GM21360 (cell line): ENCODE measurements at regions not wholly inside any gene's neighbourhood (a gene's known extent, or its start where the extent isn't known, plus 50 kb on each side); places are given as distances from the start of the nearest gene placed in this dataset.

Source experiments
- ATAC-seq: cut with Tn5 transposase; IDR thresholded peaks from one replicate; pipeline ENCODE4 v1.9.1; 2021; ENCODE audit warnings: mild to moderate bottlenecking, moderate library complexity; ENCODE audit not compliant: unreplicated experiment

DNA sequence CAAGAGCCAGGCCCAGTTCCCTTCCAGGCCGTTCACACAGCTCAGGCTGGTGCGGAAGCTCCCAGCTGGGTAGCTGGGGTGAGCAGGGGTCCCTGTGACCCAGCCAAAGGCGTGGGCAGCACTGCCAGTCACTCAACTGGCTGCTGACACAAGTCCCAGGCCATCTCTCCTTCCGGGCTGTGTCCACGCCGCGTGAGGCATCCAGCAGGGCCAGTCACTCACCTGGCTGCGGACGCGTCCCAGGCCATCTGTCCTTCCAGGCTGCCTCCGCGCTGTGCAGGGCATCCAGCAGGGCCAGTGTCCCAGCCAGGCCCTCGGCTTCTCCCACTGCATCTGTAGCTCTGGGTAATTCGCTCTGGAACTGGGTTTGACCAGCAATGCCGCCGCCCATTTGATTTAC lies 184.2 kb downstream of the BRD1 start:
- no peak for ATAC-seq

DNA sequence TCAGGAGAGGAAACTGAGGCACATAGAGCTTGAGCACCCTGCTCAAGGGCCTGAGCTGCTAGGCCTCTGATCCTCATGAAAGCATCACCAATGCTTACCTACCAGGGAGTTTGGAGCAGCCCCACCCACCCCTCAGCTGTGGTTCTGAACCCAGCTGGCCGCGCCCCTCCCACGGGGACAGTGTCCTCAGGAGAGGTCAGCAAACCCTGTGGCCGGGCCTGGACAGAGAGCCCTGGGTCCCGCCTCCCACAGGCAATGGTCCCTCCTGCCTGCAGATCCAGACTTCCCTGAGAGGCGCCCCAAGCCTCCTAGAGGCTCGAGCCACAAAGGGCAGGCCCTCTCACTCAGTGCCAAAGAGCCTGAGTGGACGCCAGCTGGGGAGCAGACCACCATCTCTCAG lies 184.9 kb downstream of the BRD1 start:
- no peak for ATAC-seq

DNA sequence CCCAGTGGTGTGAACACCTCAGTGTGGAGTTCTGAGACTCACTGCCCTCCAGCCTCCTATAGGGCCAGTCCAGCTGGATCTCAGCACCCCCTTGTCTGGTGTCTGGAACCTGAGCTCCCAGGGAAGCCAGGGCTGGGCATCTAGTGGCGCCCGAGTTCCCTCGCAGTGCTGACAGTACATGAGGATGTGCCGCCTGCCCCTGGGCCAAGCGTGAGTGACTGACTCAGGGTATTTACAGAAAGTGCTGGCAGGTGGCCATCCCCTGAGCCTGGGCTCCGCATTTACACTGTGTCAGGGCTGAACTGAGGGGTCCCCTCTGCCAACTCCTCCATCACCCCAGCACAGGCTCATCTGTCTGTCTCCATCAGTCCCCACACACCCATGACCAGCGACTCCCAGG lies 185.3 kb downstream of the BRD1 start:
- no peak for ATAC-seq

DNA sequence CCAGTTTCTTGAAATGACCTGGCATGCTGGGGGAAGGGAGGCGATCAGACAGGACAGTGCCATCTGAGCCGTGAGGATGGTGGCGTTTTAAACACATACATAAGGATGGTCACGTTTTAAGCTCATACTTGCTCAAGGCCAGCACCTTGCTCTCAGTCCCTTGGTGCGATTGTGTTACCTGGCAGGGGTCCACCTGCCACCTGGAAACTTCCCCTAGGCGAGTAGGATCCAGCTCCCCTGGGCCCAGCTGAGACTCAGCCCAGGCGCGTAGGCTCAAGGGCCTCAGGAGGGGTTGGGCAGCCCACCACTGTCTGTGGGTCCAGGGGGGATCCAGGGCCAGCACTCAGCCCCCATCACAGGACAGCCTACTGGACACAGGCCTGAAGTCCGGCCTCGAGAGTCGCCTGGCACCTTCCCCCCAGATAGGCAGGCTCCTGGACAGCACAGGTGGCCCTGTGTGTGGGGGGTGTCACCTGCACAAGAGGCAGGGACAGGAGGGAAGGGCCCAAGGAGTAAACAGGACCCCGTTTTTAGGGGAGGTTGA lies 185.8 kb downstream of the BRD1 start:
- ATAC-seq = no peak

DNA sequence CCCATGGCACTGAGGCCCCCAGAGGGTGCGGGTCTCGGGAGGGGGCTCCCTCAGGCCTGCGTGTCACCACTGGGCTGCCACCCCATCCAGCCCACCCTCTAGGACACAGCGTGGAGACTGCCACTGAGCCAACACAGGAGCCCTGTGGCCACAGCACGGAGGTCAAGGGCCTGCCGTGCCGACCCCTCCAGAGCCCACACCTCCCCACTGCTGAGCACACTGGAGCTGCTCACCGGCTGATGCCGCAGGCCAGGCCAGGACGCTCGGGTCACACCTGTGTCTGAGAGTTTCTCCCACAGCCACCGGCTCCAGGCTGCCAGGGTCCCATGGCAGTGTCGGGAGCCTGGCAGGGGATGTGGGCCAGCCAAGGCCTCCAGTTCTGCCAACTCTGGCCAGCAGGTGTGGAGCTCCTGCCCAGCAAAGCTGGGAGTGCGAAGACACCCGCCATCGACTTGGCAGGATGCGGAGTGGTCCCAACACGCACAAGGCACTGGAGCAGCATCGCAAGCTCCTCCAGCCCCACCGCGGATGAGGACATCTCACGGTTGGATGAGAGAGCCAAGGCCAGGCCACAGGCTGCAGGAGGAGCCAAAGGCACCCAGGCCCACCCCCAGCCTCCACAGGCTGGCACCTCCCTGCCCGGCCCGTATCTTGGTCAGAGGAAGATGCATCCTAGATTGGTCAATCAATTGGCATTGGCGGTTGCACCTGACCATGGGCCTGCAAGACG lies 187.1 kb downstream of the BRD1 start:
- no peak for ATAC-seq

DNA sequence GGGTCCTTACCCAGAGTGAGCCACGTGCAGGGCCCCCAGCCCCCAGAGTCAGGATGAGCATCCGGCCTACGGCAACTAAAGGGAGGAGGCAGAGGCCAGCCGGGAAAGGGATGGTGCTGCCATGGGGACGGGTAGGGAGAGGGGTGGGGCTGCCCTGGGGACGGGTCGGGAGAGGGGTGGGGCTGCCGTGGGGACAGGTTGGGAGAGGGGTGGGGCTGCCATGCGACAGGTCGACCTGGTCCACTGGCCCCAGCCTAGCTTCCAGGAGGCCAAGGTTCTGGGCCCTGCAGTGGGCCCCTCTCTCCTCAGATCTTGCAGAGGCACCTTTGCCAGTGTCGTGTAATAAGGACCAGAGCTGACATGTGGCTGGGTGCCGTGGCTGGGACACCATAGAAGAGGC lies 187.7 kb downstream of the BRD1 start:
- no peak for ATAC-seq

DNA sequence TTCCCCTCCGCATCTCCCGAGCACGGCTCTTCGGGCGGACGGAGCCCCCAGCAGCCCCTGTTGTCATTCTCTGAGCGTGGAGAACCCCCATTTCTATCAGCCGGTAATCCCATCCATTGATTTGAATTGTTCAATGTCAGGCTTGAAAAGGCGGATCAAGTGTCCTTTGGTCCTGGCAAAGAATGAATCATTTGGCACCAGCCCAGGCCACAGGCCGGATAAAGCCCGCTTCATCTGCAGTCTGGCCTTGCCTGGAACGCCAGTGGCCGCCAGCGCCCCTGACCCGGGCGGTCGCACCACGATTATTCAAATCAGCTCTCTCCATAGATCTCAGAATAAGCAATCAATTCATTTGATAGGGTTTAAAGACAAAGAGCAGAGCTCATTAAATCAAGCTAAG lies 188.9 kb downstream of the BRD1 start:
- ATAC-seq = no peak

DNA sequence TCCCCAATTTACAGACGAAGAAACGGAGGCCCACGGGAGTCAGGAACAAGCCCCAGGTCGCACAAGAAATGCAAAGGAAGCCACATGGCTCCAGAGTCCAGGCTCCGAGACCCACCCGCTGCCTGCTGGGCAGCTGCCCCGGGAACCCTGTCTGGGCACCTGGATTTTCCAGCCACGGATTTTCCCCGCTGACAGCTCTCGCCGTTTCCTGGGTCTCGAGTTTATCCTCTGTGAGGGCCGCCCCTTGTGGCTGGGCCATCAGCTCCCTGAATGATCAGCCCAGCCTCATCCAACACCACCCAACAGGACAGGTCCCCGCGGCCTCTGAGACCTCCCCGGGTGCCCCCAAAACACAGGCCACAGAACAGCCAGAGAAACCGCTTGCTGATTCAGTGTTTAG lies 189.7 kb downstream of the BRD1 start:
- ATAC-seq = no peak

DNA sequence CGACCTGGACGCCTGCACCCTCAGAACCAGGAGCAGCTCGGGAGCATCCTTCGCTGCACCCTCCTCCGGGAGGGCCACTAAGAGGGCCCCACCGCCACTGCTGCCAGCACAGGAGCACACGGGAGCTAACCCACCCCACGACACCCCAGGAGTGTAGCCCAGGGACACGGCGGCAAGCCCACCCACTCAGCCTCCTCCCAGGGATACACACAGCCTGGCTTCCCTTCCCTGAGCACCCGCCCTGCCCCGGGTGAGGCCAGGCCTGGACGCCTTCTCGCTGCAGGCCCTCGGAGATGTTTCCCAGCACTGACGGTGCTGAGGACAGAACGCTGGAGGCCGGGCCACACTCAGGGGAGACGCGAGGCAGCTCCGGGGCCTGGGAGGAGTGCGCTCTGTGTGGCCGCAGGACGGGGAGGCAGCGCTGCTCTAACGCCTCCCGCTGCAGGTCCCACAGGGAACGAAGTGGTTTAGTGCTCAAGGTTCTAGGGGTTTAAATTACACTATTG lies 190.4 kb downstream of the BRD1 start:
- no peak for ATAC-seq

DNA sequence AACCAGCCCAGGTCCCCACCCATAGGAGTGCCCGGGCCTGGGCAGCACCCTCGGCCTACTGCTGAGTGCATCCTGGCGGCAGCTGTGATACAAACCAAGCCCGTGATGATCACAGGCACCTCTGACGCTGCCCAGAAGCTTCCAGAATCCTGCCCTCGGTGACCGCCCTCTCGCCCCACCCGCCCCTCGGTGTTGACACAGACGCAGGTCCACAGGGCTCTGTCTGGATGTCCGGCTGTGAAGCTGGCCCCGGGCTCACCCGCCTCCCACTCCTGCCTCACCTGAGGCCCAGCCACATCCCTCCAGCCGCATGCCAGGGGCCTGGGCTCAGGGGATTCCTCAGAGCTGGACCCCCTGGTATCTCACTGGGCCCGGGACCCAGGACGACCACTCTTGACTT lies 191.0 kb downstream of the BRD1 start:
- ATAC-seq = no peak

DNA sequence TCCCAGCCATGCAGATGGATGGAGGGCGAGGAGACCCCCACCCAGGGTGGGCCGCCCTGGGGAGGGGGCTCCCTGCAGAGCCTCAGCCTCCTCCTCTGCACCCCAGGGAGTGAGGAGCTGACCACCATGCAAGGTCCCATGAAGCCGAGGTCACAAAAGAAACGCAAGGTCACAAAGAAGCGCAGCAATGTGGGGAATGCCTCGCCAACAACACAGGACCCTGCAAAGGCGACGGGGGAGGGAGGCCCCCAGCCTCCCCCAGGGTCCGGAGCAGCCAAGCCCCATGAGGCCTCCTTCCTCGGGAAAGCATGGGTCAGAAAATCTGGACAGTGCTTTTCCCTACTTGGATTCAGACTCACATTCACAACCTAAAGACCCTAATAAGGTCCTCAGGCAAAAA lies 191.5 kb downstream of the BRD1 start:
- no peak for ATAC-seq

DNA sequence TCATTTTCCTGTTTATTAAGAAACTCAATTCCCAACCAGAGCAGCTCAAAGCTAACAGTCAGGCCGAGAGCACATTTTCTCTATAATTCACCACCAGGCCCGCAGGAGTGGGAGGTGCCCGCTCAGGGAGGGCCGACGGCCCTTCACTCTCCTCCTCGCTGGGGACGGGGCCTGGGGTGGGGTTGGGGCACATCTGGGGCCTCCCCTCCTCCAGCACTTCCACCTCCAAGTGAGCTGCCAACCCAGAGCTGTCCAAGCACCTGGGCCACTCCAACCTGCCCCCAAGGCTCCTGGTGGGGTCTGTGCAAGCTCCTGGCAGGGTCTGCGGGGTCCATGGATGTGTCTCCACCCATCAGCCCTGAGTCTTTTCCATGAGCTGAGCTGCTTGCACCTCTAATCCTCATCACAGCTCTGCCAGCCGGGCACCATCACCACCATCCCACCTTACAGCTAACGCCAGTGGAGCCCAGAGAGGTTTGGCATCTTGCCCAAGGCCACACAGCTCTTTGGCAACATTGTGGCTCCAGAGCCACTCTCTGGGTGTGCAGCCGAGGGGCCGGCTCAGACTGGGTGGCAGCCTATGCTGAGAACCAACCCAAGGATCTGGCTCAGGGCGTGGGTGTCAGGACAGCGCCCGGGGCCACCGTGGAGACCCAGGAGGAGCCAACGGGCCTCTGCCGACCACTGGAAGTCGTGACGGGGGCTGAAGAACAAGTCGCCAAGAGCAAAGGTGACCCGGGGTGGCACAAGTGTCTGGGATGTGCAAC lies 193.5 kb downstream of the BRD1 start:
- ATAC-seq = no peak

DNA sequence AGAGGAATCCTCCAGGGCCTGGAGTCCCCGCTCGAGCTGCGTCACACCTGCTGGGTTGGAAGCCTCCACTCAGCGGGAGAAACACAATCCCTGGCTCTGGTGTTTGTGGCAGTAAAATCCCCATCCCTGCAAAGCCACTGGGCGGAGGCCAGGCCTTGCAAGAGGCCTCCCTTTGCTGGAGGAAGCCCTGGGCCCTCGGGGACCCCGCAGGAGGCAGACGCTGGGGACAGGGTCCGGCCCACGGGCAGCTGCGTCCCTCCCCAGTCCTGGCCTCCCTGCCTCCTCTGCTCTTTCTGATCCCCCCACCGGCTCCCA lies 194.7 kb downstream of the BRD1 start:
- no peak for ATAC-seq

DNA sequence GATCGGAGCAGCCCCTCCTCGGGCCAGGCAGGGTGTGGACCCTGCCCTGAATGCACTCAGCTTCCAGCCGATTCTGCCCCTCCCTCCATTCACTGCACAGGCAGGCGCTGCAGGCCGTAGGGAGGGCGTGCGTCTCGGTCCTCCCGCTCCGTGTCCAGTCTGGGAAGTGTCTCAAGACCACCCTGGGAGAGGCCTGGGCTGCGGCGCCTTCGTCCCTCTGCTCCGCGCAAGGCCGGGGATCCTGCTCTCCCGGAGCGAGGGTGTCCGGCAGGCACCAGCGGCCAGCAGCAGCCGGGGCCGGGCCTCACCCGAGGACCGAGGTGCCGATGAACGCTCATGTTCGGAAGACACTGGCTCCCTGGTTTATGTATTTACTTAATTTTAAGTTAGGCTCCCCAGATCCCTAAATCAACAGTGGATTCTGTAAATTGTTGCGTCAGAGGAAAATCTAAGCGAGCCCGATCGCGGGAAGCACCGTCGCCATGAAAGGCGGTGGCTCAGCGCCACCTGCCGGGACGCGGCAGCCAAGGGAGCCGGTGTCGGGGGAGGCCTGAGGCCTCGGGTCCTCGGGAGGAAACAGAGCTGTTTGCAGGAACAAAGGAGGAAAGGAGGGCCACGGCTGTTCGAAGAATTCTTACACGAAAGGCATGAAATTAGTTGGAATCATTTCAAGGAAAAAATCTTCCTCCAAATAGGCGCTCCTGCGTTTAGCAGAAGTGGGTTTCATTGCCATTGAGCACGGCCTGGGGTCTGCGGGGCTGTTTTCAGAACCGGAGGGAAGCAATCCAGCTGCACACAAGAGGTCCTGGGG lies 195.3 kb downstream of the BRD1 start:
- ATAC-seq = no peak

DNA sequence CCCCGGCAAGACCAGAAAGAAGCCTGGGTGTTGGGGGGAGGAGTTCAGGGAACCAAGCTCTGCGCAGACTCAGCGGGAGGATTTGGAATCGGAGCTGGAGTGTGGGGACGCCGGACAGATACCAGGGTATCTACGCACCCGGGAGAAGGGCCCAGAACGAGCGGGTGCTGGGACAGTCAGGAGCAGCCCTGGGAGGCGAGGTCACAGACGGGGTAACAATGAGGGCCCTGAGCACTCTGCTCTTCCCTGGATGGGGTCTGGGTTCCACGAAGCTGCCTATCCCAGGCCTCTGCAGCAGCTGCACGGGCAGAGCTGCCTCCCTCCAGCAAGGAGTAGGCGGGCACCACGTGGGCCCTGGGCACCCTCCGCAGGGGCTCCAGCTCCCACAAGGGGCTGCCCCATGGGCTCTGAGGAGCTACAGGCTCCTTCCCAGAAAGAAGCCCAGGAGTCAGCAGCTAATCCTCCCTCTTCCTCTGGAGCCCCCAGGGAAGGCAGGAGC lies 197.2 kb downstream of the BRD1 start:
- no peak for ATAC-seq

DNA sequence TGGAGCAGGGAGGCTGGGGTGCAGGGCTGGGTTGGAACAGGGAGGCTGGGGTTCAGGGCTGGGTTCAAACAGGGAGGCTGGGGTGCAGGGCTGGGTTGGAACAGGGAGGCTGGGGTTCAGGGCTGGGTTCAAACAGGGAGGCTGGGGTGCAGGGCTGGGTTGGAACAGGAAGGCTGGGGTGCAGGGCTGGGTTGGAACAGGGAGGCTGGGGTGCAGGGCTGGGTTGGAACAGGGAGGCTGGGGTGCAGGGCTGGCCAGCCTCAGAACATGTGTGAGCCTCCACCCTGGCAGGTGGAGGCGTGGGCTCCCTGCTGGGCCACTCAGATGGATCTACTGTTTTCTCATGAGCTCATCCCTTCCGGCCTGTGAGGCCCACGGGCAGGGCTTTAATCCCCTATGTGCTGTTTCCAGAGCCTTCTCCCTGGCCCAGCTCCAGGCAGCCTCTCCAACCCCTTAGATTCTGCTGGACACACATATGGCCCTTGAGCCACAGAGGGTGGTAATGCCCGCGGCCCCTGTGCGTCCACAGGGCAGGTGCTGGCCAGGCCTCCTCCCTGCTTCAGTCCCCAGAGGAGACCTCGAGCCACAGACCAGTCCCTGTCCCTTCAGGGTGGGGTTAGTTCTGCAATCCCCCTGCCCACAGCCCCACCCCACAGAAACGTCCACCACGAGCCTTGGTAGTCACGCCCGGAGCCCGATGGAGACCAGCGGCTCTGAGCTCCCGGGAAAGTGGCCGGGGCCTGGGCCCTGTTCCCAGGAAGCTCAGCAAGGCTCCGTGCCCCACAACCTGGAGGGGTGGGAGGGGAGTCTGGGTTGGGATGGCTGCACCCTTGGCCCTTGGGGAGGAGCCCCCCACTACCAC lies 197.9 kb downstream of the BRD1 start:
- no peak for ATAC-seq

DNA sequence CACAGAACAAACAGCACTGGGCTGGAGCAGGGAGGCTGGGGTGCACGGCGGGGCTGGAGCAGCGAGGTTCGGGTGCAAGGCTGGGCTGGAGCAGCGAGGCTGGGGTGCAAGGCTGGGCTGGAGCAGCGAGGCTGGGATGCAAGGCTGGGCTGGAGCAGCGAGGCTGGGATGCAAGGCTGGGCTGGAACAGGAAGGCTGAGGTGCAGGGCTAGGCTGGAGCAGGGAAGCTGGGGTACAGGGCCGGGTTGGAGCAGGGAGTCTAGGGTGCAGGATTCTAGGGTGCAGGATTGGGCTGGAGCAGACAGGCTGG lies 198.5 kb downstream of the BRD1 start:
- ATAC-seq = no peak

DNA sequence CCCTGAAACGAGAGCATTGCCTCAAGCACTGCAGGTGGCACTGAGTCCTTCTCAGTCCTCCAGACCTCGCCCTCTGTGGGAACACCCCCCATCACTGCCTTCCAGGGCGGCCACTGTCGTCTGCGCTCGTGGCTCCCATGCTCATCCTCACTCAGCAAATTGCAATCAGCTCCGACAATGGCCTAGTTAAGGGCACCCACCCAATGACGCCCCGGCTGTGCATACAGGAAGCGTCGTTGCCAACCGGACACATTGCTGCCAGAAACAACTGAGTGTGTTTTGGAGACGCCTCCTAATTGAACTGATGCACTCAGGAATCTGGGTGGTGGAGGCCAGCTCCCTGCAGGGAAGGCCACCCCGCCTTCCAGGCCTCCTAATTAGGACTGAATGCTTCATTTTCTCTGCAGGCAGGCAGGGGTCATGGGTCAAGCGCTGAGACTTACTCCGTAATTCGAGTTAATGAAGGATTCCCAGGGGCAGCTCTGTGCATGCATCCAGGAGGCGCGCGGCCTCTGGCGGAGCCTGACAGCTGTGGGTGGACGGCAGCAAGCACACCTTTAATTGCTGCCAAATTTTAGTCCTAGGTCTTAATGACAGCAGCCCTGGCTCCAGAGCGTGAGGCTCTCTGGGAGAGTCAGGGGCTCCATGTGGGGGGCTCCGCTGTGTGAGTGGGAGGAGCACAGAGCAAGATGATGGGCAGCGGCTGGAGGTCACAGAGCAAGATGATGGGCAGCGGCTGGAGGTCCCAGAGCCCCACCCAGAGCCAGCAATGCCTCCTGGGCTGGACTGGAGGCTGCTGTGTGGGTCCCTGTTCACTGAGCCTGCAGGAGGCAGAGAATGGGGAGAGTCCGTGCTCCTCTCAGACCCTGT lies 199.0 kb downstream of the BRD1 start:
- ATAC-seq = no peak
